ENCODE measurements at regions not wholly inside any gene's neighbourhood (a gene's known extent, or its start where the extent isn't known, plus 50 kb on each side); places are given as distances from the start of the nearest gene placed in this dataset.

DNA sequence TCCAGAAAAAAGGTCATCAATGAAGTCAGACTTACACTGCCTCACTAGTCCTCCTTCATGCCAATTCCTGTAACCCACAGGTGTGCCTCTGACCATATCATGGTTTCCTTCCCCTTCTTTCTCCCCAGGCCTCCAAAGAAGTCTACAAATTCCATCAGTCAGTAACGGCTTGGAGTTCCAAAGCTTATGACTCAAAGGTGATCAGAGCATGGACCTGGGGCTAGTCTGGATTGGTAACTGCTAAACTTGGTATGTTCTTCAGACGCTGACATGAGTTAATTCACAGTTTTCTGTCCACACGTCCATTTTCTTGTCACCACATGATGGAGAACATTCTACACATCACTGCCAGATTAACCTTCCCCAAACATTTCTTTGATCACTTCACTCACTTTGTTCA lies 560.4 kb downstream of the ETNK1 start:
- TF ChIP-seq CTCF (IDR thresholded peaks at IDR 0.05; ENCODE audit: insufficient read depth, low read length, poor library complexity, severe bottlenecking) = no peak
- TF ChIP-seq EZH2phosphoT487 (conservative IDR thresholded peaks at IDR 0.05; ENCODE audit: low read length) = no peak
